ENCODE measurements at regions not wholly inside any gene's neighbourhood (a gene's known extent, or its start where the extent isn't known, plus 50 kb on each side); places are given as distances from the start of the nearest gene placed in this dataset.

GRCh38 chr22:48761546-48761945, 1066.1 kb downstream of the BRD1 start:
- 81 to 85% (median 85%) methylated on average over 14 of the region's 14 CpGs for WGBS, 4 donors

DNA sequence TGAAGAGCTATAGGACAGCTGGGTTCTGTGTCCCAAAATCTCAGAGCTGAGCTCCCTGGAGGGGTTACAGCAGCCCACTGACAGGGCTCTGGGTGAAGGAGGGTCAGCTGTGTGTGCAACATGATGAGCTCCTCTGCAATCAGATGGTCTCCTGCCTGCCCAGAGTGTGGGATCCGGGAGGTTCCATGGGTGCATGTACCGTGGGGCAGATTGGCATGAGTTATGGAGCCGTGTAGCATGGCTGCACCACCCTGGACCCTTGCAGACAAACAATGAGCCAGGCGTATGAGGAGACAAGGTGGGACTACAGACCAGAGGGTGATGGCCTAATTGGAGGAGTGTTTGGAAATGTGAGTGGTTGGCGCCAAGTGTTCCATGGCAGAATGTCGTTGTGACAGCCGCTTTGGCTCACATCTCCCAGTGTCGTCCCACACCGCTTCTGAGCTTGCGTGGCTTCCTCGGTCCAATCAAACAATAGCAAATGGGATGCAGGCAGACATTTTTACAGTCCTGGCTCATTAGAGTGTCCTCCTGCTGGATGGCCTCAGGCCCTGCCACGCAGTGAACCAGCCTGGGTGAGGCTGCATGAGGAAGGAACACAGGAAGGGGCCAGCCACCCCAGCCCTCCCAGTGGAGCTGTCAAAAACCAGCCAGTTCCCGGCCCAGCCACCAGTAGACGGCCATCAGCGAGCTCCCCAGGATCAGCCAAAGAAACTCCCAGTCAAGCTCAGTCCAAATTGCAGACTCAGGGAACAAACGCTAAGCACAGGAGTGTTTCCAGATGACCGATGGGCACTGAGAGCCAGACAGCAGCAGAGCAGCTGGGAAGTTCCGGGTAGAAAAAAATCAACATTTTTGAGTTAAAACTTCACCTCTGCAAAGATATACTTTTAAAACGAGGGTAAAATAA, 1066.9 kb downstream of the BRD1 start:
- DNase-seq (peak in 3 of 5 donors; percentile 2 to 25 (median 4)), ATAC-seq (no peak)
- no peak overlapping the region for H3K4me3 ChIP-seq
- no peaks in the 10 kb centered on the region for H3K36me3 ChIP-seq
- H3K9me3 ChIP-seq, result peaks cover 0 to 17% (median 6%) of the 10 kb centered on the region in 12 donors
- H3K27me3 ChIP-seq, result peaks cover 0 to 6% (median 0%) of the 10 kb centered on the region in 9 donors
- no peak overlapping the region for H3K27ac ChIP-seq
- intact Hi-C loops (cut with DNase I), result no loop called here
- no peaks in the 10 kb centered on the region for H3K4me1 ChIP-seq
- 76 to 85% (median 82%) methylated on average over 17 to 19 of the region's 19 CpGs for WGBS, 4 donors
- no peak for TF ChIP-seq POLR2A (IDR thresholded peaks at IDR 0.05)
- TF ChIP-seq, protein P1, sequence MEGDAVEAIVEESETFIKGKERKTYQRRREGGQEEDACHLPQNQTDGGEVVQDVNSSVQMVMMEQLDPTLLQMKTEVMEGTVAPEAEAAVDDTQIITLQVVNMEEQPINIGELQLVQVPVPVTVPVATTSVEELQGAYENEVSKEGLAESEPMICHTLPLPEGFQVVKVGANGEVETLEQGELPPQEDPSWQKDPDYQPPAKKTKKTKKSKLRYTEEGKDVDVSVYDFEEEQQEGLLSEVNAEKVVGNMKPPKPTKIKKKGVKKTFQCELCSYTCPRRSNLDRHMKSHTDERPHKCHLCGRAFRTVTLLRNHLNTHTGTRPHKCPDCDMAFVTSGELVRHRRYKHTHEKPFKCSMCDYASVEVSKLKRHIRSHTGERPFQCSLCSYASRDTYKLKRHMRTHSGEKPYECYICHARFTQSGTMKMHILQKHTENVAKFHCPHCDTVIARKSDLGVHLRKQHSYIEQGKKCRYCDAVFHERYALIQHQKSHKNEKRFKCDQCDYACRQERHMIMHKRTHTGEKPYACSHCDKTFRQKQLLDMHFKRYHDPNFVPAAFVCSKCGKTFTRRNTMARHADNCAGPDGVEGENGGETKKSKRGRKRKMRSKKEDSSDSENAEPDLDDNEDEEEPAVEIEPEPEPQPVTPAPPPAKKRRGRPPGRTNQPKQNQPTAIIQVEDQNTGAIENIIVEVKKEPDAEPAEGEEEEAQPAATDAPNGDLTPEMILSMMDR (IDR thresholded peaks at IDR 0.05), result no peak

More at GRCh38 chr22:48761546-48761945, 1066.1 kb downstream of the BRD1 start:
- Histone ChIP-seq H3K9me3 (peaks cover 0 to 24% (median 9%) of the 10 kb centered on the region in 12 donors), H3K4me1 (no peaks in the 10 kb centered on the region), H3K27me3 (peaks cover 0 to 2% (median 0%) of the 10 kb centered on the region in 9 donors), H3K27ac (no peak overlapping the region), H3K4me3 (no peak overlapping the region), H3K36me3 (no peaks in the 10 kb centered on the region)
- intact Hi-C loops (cut with DNase I), result no loop called here
- ATAC-seq (no peak), DNase-seq (peak in 1 of 5 donors; percentile 7)
- TF ChIP-seq, protein P1 (IDR thresholded peaks at IDR 0.05), result no peak
- TF ChIP-seq POLR2A (IDR thresholded peaks at IDR 0.05), result no peak

- no peaks in the 10 kb centered on the region for H3K4me1 ChIP-seq
- intact Hi-C loops (cut with DNase I), result no loop called here
- no peak overlapping the region for H3K27ac ChIP-seq
- 83 to 92% (median 89%) methylated on average over 20 to 22 of the region's 22 CpGs for WGBS, 4 donors
- H3K4me3 ChIP-seq, result no peak overlapping the region
- H3K9me3 ChIP-seq, result peaks cover 0 to 2% (median 0%) of the 10 kb centered on the region in 12 donors
- no peaks in the 10 kb centered on the region for H3K36me3 ChIP-seq
- ATAC-seq (no peak), DNase-seq (peak in 2 of 5 donors; percentile 10 to 14)
- no peak for TF ChIP-seq POLR2A (IDR thresholded peaks at IDR 0.05)
- TF ChIP-seq, protein P1 (IDR thresholded peaks at IDR 0.05), result no peak
- H3K27me3 ChIP-seq, result peaks cover 0 to 16% (median 0%) of the 10 kb centered on the region in 9 donors
These were observed 1068.5 kb downstream of the BRD1 start for GRCh38 chr22:48758881-48759875.

All from heart left ventricle (tissue), 16 donors.